ENCODE measurements at regions not wholly inside any gene's neighbourhood (a gene's known extent, or its start where the extent isn't known, plus 50 kb on each side); places are given as distances from the start of the nearest gene placed in this dataset.

GRCh38 chr5:57338868-57339340 lies 143.7 kb downstream of the ACTBL2 start:
- no peak for DNase-seq (ENCODE audit: low read depth in 2 of 3, low spot score in 2 of 3)

- peak in 2 of 3 donors; percentile 24 to 34 for DNase-seq (ENCODE audit: low read depth in 2 of 3, low spot score in 2 of 3)
Observed at GRCh38 chr5:57338068-57338867, 144.3 kb downstream of the ACTBL2 start.

GRCh38 chr5:57335092-57335660 lies 147.4 kb downstream of the ACTBL2 start:
- DNase-seq (ENCODE audit: low read depth in 2 of 3, low spot score in 2 of 3): no peak

- DNase-seq (ENCODE audit: low read depth in 2 of 3, low spot score in 2 of 3): no peak
Observed at GRCh38 chr5:57334475-57334874, 148.1 kb downstream of the ACTBL2 start.

- DNase-seq (ENCODE audit: low read depth in 2 of 3, low spot score in 2 of 3): no peak
Observed at GRCh38 chr5:57332361-57332760, 150.2 kb downstream of the ACTBL2 start.

- DNase-seq (ENCODE audit: low read depth in 2 of 3, low spot score in 2 of 3): no peak
Observed at GRCh38 chr5:57327561-57328367, 153.9 kb downstream of the GPBP1 start.

GRCh38 chr5:57325678-57326397 lies 152.0 kb downstream of the GPBP1 start:
- DNase-seq (ENCODE audit: low read depth in 2 of 3, low spot score in 2 of 3): no peak

DNA sequence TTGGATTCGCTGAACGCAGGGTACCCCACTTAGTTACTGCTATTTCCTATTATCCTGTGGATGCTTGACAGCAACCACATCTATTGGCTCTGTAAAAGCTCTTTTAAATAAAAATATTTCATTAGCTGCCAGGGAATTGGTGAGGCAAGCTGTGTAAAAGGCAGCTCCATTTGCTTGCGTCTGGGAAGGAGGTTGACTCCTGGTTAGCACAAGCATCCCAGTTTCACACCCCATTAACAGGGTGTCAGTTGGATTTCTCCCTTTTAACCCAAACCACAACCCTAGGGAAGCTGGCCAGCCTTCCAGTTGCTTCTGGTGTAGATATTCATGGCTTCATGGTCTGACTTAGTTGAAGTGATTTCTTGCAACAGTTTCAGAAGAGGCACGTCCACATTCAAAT lies 151.0 kb downstream of the GPBP1 start:
- no peak for DNase-seq (ENCODE audit: low read depth in 2 of 3, low spot score in 2 of 3)

DNA sequence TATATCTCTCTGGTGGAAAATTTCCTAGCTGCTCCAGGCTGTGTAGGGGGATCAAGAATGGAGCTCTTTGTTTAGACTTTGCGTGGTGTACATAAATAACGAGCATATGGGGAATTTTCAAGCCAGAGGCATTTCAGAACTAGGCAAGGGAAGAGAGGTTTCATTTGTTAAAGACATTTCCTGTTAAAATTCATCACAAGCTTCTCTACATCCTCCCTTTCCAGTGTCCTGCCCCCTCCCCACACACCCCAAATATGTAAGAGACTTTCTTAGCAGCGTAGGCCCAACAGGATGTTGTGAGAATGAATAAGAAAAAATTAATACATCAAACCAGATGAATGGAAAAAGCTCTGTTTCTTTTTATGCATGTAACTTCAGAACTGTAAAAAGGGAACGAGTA lies 150.3 kb downstream of the GPBP1 start:
- DNase-seq (ENCODE audit: low read depth in 2 of 3, low spot score in 2 of 3): no peak

DNA sequence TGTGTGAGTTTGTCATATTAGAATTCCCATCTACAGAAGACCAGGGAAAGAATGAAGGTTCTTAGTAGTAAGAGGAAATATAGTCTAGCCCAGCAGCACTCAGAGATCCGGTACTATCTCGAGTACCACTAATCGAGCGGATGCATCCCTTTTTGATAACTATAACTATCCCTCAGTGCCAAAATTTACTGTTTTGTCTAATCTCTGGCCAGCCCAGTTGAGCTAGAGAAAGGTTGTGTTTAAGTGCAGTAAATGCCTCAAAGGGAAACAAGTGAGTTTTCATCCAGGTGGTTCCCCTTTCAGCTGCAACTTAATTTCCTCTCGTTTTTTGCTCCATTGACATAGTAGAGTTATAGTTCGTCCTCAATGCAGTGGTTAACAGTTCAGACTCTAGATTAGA lies 146.7 kb downstream of the GPBP1 start:
- DNase-seq (ENCODE audit: low read depth in 2 of 3, low spot score in 2 of 3): peak in 1 of 3 donors; percentile 55

- no peak for DNase-seq (ENCODE audit: low read depth in 2 of 3, low spot score in 2 of 3)
Observed at GRCh38 chr5:57319628-57320027, 145.8 kb downstream of the GPBP1 start.

- no peak for DNase-seq (ENCODE audit: low read depth in 2 of 3, low spot score in 2 of 3)
Observed at GRCh38 chr5:57318251-57318650, 144.4 kb downstream of the GPBP1 start.

GRCh38 chr5:57317341-57317740 lies 143.5 kb downstream of the GPBP1 start:
- DNase-seq (ENCODE audit: low read depth in 2 of 3, low spot score in 2 of 3): no peak

- no peak for DNase-seq (ENCODE audit: low read depth in 2 of 3, low spot score in 2 of 3)
Observed at GRCh38 chr5:57316798-57317327, 143.0 kb downstream of the GPBP1 start.

GRCh38 chr5:57315941-57316340 lies 142.1 kb downstream of the GPBP1 start:
- no peak for DNase-seq (ENCODE audit: low read depth in 2 of 3, low spot score in 2 of 3)
